ENCODE measurements at regions not wholly inside any gene's neighbourhood (a gene's known extent, or its start where the extent isn't known, plus 50 kb on each side); places are given as distances from the start of the nearest gene placed in this dataset.
A peak's percentile ranks its signal among the peaks of the same experiment; 100 is the strongest.

DNA sequence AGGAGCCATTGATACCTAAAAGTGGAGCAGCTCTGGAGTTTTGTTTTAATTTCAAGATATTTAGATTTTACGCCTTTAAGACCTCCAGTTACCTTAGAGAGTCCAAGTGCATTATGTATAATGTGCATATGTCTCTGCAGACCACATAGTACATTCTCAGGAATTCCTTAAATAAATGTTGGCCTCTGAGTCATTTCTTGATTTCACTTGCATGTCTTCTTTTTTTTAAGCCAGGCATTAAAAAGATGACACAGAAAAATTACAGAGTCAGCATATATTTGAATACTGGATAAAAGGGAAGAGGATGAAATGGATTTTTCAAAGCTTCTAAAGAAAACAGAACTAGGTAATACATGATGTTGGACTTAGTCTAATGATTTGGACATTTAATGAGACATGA is 125.2 kb downstream of the TMCO5A start:
- Histone ChIP-seq H3K9me1 (replicated peaks; ENCODE audit: control insufficient read depth, extremely low read depth, insufficient read depth, low read length) (no peaks in the 10 kb centered on the region), H4K20me1 (replicated peaks; ENCODE audit: control insufficient read depth, extremely low read depth, insufficient read depth, low read length) (no peaks in the 10 kb centered on the region), H3K36me3 (ENCODE audit: control insufficient read depth in 2 of 2, extremely low read depth in 1 of 2, insufficient read depth in 2 of 2, low read length in 2 of 2) (no peaks in the 10 kb centered on the region), H3K4me3 (replicated peaks in 1 of 3; ENCODE audit: insufficient read depth in 1 of 3, low read depth in 1 of 3, low read length in 3 of 3) (no peak overlapping the region), H3K27me3 (ENCODE audit: control insufficient read depth in 2 of 2, insufficient read depth in 2 of 2, low read length in 2 of 2) (no peaks in the 10 kb centered on the region), H3K79me2 (ENCODE audit: control insufficient read depth, insufficient read depth, low read length) (no peaks in the 10 kb centered on the region), H3K9me3 (replicated peaks; ENCODE audit: control insufficient read depth, insufficient read depth, low read length) (no peaks in the 10 kb centered on the region), H3K4me1 (ENCODE audit: control insufficient read depth, extremely low read depth, insufficient read depth, low read length) (peaks cover 3% of the 10 kb centered on the region), H3K4me2 (ENCODE audit: insufficient read depth, low read length) (no peak overlapping the region), H3K9ac (replicated peaks; ENCODE audit: extremely low read depth, insufficient read depth, low read length) (no peak overlapping the region), H3K27ac (ENCODE audit: insufficient read depth, low read depth, low read length) (no peak overlapping the region), H2AFZ (ENCODE audit: low read depth, low read length) (no peak overlapping the region)
- TF ChIP-seq JUN (IDR thresholded peaks at IDR 0.05; ENCODE audit: borderline replicate concordance, insufficient read depth, insufficient read length, low read depth): no peak
- TF ChIP-seq CTCF (IDR thresholded peaks at IDR 0.05; ENCODE audit: extremely low read depth in 1 of 2, insufficient read depth in 1 of 2, low read depth in 1 of 2, low read length in 2 of 2): no peak
- TF ChIP-seq FOS (IDR thresholded peaks at IDR 0.05; ENCODE audit: borderline replicate concordance, insufficient read depth, low read length): peak; percentile 21
- intact Hi-C loops (cut with micrococcal nuclease) (no loop called here), dilution Hi-C loops (cut with MboI; ENCODE audit: extremely low pct_ligation_motif_present, low sequenced_read_pairs) (no loop called here)
- CTCF ChIA-PET: interaction anchor here (1.0 to 1.4 kb wide), 2 partner anchors 13 to 64 kb away, joined by 3 to 4 read pairs; no protein-coding TSS in a partner anchor
- POLR2A ChIA-PET: no interaction called here
- DNase-seq (ENCODE audit: low read depth, low spot score): no peak
- FAIRE-seq: no peak
- BruUV-seq (replicated peaks): no TSS peak

DNA sequence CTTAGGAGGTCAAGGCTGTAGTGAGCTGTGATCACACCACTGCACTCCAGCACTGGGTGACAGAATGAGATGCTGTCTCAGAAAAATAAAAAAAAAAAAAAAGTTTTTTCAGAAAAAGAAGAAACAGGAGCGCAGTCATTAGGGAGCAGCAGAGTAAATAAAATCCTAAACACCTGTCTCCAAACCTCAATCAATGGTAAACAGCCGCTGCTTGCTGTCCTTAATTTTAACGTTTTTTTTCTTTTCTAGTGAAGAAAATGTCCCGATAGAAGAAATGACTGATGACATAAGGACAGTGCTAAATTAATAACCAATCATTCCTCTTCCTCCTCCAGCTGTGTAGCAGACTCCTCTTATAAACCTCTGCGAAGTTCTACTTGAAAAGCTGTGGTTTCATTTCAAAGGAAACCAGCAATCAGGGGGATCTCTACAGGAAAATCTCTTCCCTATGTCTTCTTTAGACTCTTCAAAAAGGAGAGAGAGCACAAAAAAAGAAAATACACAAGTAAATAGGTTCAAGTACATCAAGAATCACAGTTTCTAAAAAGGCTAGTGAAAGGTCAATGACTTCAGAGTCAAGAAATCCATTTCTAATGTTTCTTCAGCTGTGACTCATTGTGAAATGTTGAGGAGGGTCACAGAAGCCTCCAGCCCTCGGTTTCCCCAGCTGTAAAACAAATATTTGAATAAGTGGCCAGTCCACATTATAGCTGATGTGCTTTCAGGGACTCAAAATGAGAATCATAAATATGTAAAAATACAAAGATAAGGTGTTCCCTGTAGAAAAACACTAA is 127.6 kb downstream of the TMCO5A start:
- no peak overlapping the region for H3K27ac ChIP-seq (ENCODE audit: insufficient read depth, low read depth, low read length)

More for the DNA sequence above, 127.6 kb downstream of the TMCO5A start:
- Histone ChIP-seq H3K4me2 (ENCODE audit: insufficient read depth, low read length) (no peak overlapping the region), H3K4me3 (replicated peaks in 1 of 3; ENCODE audit: insufficient read depth in 1 of 3, low read depth in 1 of 3, low read length in 3 of 3) (no peak overlapping the region), H4K20me1 (replicated peaks; ENCODE audit: control insufficient read depth, extremely low read depth, insufficient read depth, low read length) (no peaks in the 10 kb centered on the region), H2AFZ (ENCODE audit: low read depth, low read length) (no peak overlapping the region), H3K9me3 (replicated peaks; ENCODE audit: control insufficient read depth, insufficient read depth, low read length) (no peaks in the 10 kb centered on the region), H3K4me1 (ENCODE audit: control insufficient read depth, extremely low read depth, insufficient read depth, low read length) (peaks cover 3% of the 10 kb centered on the region), H3K36me3 (ENCODE audit: control insufficient read depth in 2 of 2, extremely low read depth in 1 of 2, insufficient read depth in 2 of 2, low read length in 2 of 2) (no peaks in the 10 kb centered on the region), H3K27me3 (ENCODE audit: control insufficient read depth in 2 of 2, insufficient read depth in 2 of 2, low read length in 2 of 2) (no peaks in the 10 kb centered on the region), H3K79me2 (ENCODE audit: control insufficient read depth, insufficient read depth, low read length) (no peaks in the 10 kb centered on the region), H3K9ac (replicated peaks; ENCODE audit: extremely low read depth, insufficient read depth, low read length) (no peak overlapping the region), H3K9me1 (replicated peaks; ENCODE audit: control insufficient read depth, extremely low read depth, insufficient read depth, low read length) (no peaks in the 10 kb centered on the region)
- TF ChIP-seq GATA2 (IDR thresholded peaks at IDR 0.05; ENCODE audit: insufficient read depth, insufficient read length, low read depth, low read length): no peak
- TF ChIP-seq CTCF (IDR thresholded peaks at IDR 0.05; ENCODE audit: extremely low read depth in 1 of 2, insufficient read depth in 1 of 2, low read depth in 1 of 2, low read length in 2 of 2): no peak
- no peak for TF ChIP-seq MYC (IDR thresholded peaks at IDR 0.05; ENCODE audit: low read depth, low read length)
- no peak for TF ChIP-seq POLR2A (IDR thresholded peaks at IDR 0.05; ENCODE audit: low read depth, low read length)
- TF ChIP-seq POLR2AphosphoS5 (IDR thresholded peaks at IDR 0.05; ENCODE audit: insufficient read depth, low read depth, low read length): no peak
- TF ChIP-seq EZH2 (IDR thresholded peaks at IDR 0.05; ENCODE audit: borderline replicate concordance, low read depth, low read length, severe bottlenecking): no peak
- no peak for TF ChIP-seq JUN (IDR thresholded peaks at IDR 0.05; ENCODE audit: borderline replicate concordance, insufficient read depth, insufficient read length, low read depth)
- no peak for TF ChIP-seq FOS (IDR thresholded peaks at IDR 0.05; ENCODE audit: borderline replicate concordance, insufficient read depth, low read length)
- TF ChIP-seq, protein P1, sequence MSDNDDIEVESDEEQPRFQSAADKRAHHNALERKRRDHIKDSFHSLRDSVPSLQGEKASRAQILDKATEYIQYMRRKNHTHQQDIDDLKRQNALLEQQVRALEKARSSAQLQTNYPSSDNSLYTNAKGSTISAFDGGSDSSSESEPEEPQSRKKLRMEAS (IDR thresholded peaks at IDR 0.05; ENCODE audit: insufficient read depth, insufficient read length): no peak
- DNase-seq (ENCODE audit: low read depth, low spot score) (no peak), FAIRE-seq (no peak)
- intact Hi-C loops (cut with micrococcal nuclease): no loop called here
- ChIA-PET POLR2A (no interaction called here), CTCF (interaction anchor here (1.8 kb wide), 1 partner anchor 9 kb away, joined by 4 read pairs; no protein-coding TSS in a partner anchor)
- dilution Hi-C loops (cut with MboI; ENCODE audit: extremely low pct_ligation_motif_present, low sequenced_read_pairs): no loop called here
- BruUV-seq (replicated peaks): no TSS peak

All from endothelial cell of umbilical vein (primary cell).